GM12878 (cell line): ENCODE measurements at regions not wholly inside any gene's neighbourhood (a gene's known extent, or its start where the extent isn't known, plus 50 kb on each side); places are given as distances from the start of the nearest gene placed in this dataset.
A peak's percentile ranks its signal among the peaks of the same experiment; 100 is the strongest.

Source experiments
- ATF3 ChIP-seq: IDR thresholded peaks from 2 replicates; pipeline ENCODE4 v1.6.1; 2011; ENCODE audit warnings: low read depth, mild to moderate bottlenecking, low read length, moderate library complexity, borderline replicate concordance; ENCODE audit errors: extremely low read depth
- BRCA1 ChIP-seq: IDR thresholded peaks from 2 replicates; pipeline ENCODE4 v1.6.1; 2011; ENCODE audit warnings: low read depth, low read length, improper control_type of control experiment
- EP300 ChIP-seq, 2 experiments: fragments of 150-350 bp in 1 of 2; IDR thresholded peaks; 2 replicates each; pipeline ENCODE4 v1.6.1; 2011 to 2012; ENCODE audit warnings: low read depth in 2 of 2, low read length in 2 of 2, borderline replicate concordance in 1 of 2, improper control_type of control experiment in 1 of 2, inconsistent platforms in 1 of 2; ENCODE audit not compliant: control insufficient read depth in 1 of 2
- MAX ChIP-seq: IDR thresholded peaks from 2 replicates; pipeline ENCODE4 v1.6.1; 2012; ENCODE audit warnings: low read depth, low read length, improper control_type of control experiment
- NFYA ChIP-seq: IDR thresholded peaks from 2 replicates; pipeline ENCODE4 v1.6.1; 2011; ENCODE audit warnings: low read depth, mild to moderate bottlenecking, low read length, improper control_type of control experiment, borderline replicate concordance
- REST ChIP-seq: IDR thresholded peaks from 2 replicates; pipeline ENCODE4 v1.6.1; 2012; ENCODE audit warnings: mild to moderate bottlenecking, low read depth, low read length

GRCh38 chr6:12363651-12364381 lies 73.7 kb downstream of the EDN1 start:
- TF ChIP-seq REST (no peak), MAX (no peak), NFYA (no peak), BRCA1 (no peak), EP300 (IDR thresholded peaks at IDR 0.05; ENCODE audit: borderline replicate concordance in 1 of 2, control insufficient read depth in 1 of 2, low read depth in 2 of 2, low read length in 2 of 2) (peak; percentile 84 to 93), ATF3 (no peak)
